ENCODE measurements at regions not wholly inside any gene's neighbourhood (a gene's known extent, or its start where the extent isn't known, plus 50 kb on each side); places are given as distances from the start of the nearest gene placed in this dataset.

GRCh38 chr22:48101704-48102103, 1339.3 kb downstream of the TBC1D22A start:
- no peak for TF ChIP-seq POLR2AphosphoS5 (IDR thresholded peaks at IDR 0.05)
- TF ChIP-seq CTCF (IDR thresholded peaks at IDR 0.05 in 8 of 11, conservative IDR thresholded peaks at IDR 0.05 in 3 of 11) = no peak

Data from spleen (tissue), 7 donors.